ENCODE measurements at regions not wholly inside any gene's neighbourhood (a gene's known extent, or its start where the extent isn't known, plus 50 kb on each side); places are given as distances from the start of the nearest gene placed in this dataset.

- TF ChIP-seq CTCF (IDR thresholded peaks at IDR 0.05) = no peak
- TF ChIP-seq ZFX (IDR thresholded peaks at IDR 0.05; ENCODE audit: borderline replicate concordance) = no peak
These were observed 225.4 kb downstream of the SYK start for GRCh38 chr9:91027005-91027404.

Data from 22Rv1 (cell line).